Trophoblast cell (in vitro differentiated cells and primary cell): ENCODE measurements at regions not wholly inside any gene's neighbourhood (a gene's known extent, or its start where the extent isn't known, plus 50 kb on each side); places are given as distances from the start of the nearest gene placed in this dataset.
A peak's percentile ranks its signal among the peaks of the same experiment; 100 is the strongest.

ENCODE experiments used
- DNase-seq, 2 donors: peaks; one replicate each; pipeline ENCODE4 v3.0.0-alpha.2; 2016
- H2AFZ ChIP-seq: 2 replicates; pipeline ENCODE4 v1.6.1; 2013; ENCODE audit warnings: low read length, moderate library complexity, mild to moderate bottlenecking; ENCODE audit not compliant: insufficient read depth, poor library complexity
- H2AK5ac ChIP-seq: 2 replicates; pipeline ENCODE4 v1.6.1; 2013; ENCODE audit warnings: mild to moderate bottlenecking, low read length
- H2BK120ac ChIP-seq: 2 replicates; pipeline ENCODE4 v1.6.1; 2013; ENCODE audit warnings: low read length, mild to moderate bottlenecking, moderate library complexity; ENCODE audit not compliant: insufficient read depth, poor library complexity
- H2BK12ac ChIP-seq: 2 replicates; pipeline ENCODE4 v1.6.1; 2013; ENCODE audit warnings: mild to moderate bottlenecking, low read length, moderate library complexity
- H2BK5ac ChIP-seq: 2 replicates; pipeline ENCODE4 v1.6.1; 2013; ENCODE audit warnings: low read length, low read depth, moderate library complexity, mild to moderate bottlenecking; ENCODE audit not compliant: poor library complexity
- H3K14ac ChIP-seq: 2 replicates; pipeline ENCODE4 v1.6.1; 2013; ENCODE audit warnings: mild to moderate bottlenecking, low read length
- H3K18ac ChIP-seq: 2 replicates; pipeline ENCODE4 v1.6.1; 2013; ENCODE audit warnings: mild to moderate bottlenecking, low read length
- H3K23ac ChIP-seq: 2 replicates; pipeline ENCODE4 v1.6.1; 2013; ENCODE audit warnings: low read length
- H3K27ac ChIP-seq: 2 replicates; pipeline ENCODE4 v1.5.1; 2013; ENCODE audit warnings: low read depth, mild to moderate bottlenecking, inconsistent platforms, low read length, moderate library complexity
- H3K27me3 ChIP-seq: 2 replicates; pipeline ENCODE4 v1.6.1; 2013; ENCODE audit warnings: inconsistent platforms, mild to moderate bottlenecking, low read length, moderate library complexity; ENCODE audit not compliant: insufficient read depth
- H3K36me3 ChIP-seq, 2 experiments: 1 replicate in 1 of 2; 2 replicates in 1 of 2; pipeline ENCODE4 v1.6.1; 2013; ENCODE audit warnings: low read length in 2 of 2, mild to moderate bottlenecking in 2 of 2, moderate library complexity in 1 of 2; ENCODE audit not compliant: insufficient read depth in 2 of 2, control insufficient read depth in 1 of 2
- H3K4ac ChIP-seq: 2 replicates; pipeline ENCODE4 v1.6.1; 2013; ENCODE audit warnings: low read depth, mild to moderate bottlenecking, low read length, moderate library complexity
- H3K4me1 ChIP-seq, 2 experiments: 1 replicate in 1 of 2; 2 replicates in 1 of 2; pipeline ENCODE4 v1.6.1; 2013; ENCODE audit warnings: low read length in 2 of 2, mild to moderate bottlenecking in 2 of 2, moderate library complexity in 1 of 2; ENCODE audit not compliant: insufficient read depth in 2 of 2, control insufficient read depth in 1 of 2
- H3K4me2 ChIP-seq: 2 replicates; pipeline ENCODE4 v1.6.1; 2013; ENCODE audit warnings: inconsistent platforms, mild to moderate bottlenecking, low read length, moderate library complexity
- H3K4me3 ChIP-seq: 2 replicates; pipeline ENCODE4 v1.5.1; 2013; ENCODE audit warnings: mild to moderate bottlenecking, low read depth, low read length, inconsistent platforms
- H3K79me1 ChIP-seq: one replicate; pipeline ENCODE4 v1.6.1; 2013; ENCODE audit warnings: low read length
- H3K79me2 ChIP-seq: 2 replicates; pipeline ENCODE4 v1.6.1; 2013; ENCODE audit warnings: low read length, mild to moderate bottlenecking; ENCODE audit not compliant: control insufficient read depth, insufficient read depth, poor library complexity
- H3K9ac ChIP-seq: 2 replicates; pipeline ENCODE4 v1.6.1; 2013; ENCODE audit warnings: mild to moderate bottlenecking, low read length
- H3K9me3 ChIP-seq: 2 replicates; pipeline ENCODE4 v1.6.1; 2013; ENCODE audit warnings: low read depth, mild to moderate bottlenecking, control low read depth, inconsistent platforms, low read length; ENCODE audit not compliant: insufficient read depth
- H4K12ac ChIP-seq: 2 replicates; pipeline ENCODE4 v1.6.1; 2013; ENCODE audit warnings: low read depth, mild to moderate bottlenecking, low read length, moderate library complexity
- H4K8ac ChIP-seq: 2 replicates; pipeline ENCODE4 v1.6.1; 2013; ENCODE audit warnings: low read depth, mild to moderate bottlenecking, low read length, moderate library complexity
- H4K91ac ChIP-seq: one replicate; pipeline ENCODE4 v1.6.1; 2013; ENCODE audit warnings: low read depth, mild to moderate bottlenecking, low read length, moderate library complexity
- WGBS: extraction: QIAGEN DNeasy Blood & Tissue Kit; methylation state at CpG from one replicate; pipeline ENCODE4 v1.1.7; 2013; ENCODE audit warnings: missing lambda C conversion rate; ENCODE audit not compliant: insufficient read length, insufficient coverage; ENCODE audit errors: extremely low coverage; 5-methylcytosine and 5-hydroxymethylcytosine counted together

DNA sequence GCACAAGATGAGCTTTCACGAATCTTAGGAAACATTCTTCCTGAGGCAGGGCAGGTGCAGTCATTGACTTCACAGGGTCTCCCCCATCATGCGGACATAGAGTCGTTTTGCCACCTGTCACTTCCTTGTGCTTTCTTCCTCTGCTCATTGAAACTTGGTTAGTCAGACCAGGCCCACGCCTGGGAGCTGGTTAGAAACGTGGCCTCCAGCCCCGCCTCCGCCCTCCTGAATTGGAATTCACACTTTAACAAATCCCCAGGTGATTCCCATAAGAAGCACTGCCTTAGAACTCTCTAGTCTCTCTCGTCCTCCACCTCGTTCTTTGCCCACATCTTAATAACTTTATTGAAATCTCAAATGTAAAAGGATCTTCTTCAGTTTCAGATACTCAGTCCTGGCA, 265.5 kb upstream of the FZD8 start:
- peaks cover 4% of the 10 kb centered on the region for H3K79me1 ChIP-seq
- H3K4me2 ChIP-seq: no peak overlapping the region
- no peak overlapping the region for H3K9ac ChIP-seq
- H4K8ac ChIP-seq: no peak overlapping the region
- no peaks in the 10 kb centered on the region for H3K79me2 ChIP-seq
- DNase-seq: peak in 1 of 2 donors; percentile 13
- H3K4me1 ChIP-seq: peaks cover 9 to 12% of the 10 kb centered on the region in 2 experiments
- H3K4ac ChIP-seq: no peak overlapping the region
- no peak overlapping the region for H2BK120ac ChIP-seq
- H4K91ac ChIP-seq: peak overlapping the region; percentile 38
- H3K14ac ChIP-seq: no peak overlapping the region
- H3K23ac ChIP-seq: no peak overlapping the region
- H2AFZ ChIP-seq: no peak overlapping the region
- H3K27me3 ChIP-seq: no peaks in the 10 kb centered on the region
- H2AK5ac ChIP-seq: no peak overlapping the region
- no peaks in the 10 kb centered on the region for H3K36me3 ChIP-seq
- no peak overlapping the region for H2BK12ac ChIP-seq
- WGBS: no CpG with 5 or more reads among the region's 9 CpGs
- no peak overlapping the region for H3K27ac ChIP-seq
- no peaks in the 10 kb centered on the region for H3K9me3 ChIP-seq
- H3K18ac ChIP-seq: no peak overlapping the region
- H3K4me3 ChIP-seq: no peak overlapping the region
- no peak overlapping the region for H2BK5ac ChIP-seq
- H4K12ac ChIP-seq: no peak overlapping the region

- no peaks in the 10 kb centered on the region for H3K27me3 ChIP-seq
- H3K9ac ChIP-seq: no peak overlapping the region
- no peak overlapping the region for H2BK120ac ChIP-seq
- no peak overlapping the region for H3K23ac ChIP-seq
- H2AK5ac ChIP-seq: no peak overlapping the region
- no peak for DNase-seq
- H3K18ac ChIP-seq: no peak overlapping the region
- no peak overlapping the region for H4K12ac ChIP-seq
- H4K8ac ChIP-seq: no peak overlapping the region
- no peaks in the 10 kb centered on the region for H3K79me2 ChIP-seq
- H3K4me3 ChIP-seq: no peak overlapping the region
- WGBS: no CpG with 5 or more reads among the region's 3 CpGs
- no peak overlapping the region for H3K27ac ChIP-seq
- peaks cover 4% of the 10 kb centered on the region for H3K79me1 ChIP-seq
- H2BK5ac ChIP-seq: no peak overlapping the region
- no peaks in the 10 kb centered on the region for H3K9me3 ChIP-seq
- no peak overlapping the region for H2BK12ac ChIP-seq
- H2AFZ ChIP-seq: no peak overlapping the region
- no peak overlapping the region for H3K14ac ChIP-seq
- H3K4me2 ChIP-seq: no peak overlapping the region
- H3K4ac ChIP-seq: no peak overlapping the region
- H3K36me3 ChIP-seq: no peaks in the 10 kb centered on the region
- H4K91ac ChIP-seq: no peak overlapping the region
- peaks cover 9 to 12% of the 10 kb centered on the region in 2 experiments for H3K4me1 ChIP-seq
Observed at GRCh38 chr10:35906155-35906554, 264.1 kb upstream of the FZD8 start.

- Histone ChIP-seq H3K36me3 (no peaks in the 10 kb centered on the region), H3K27ac (no peak overlapping the region), H3K4me2 (no peak overlapping the region), H2BK5ac (no peak overlapping the region), H3K4ac (no peak overlapping the region), H4K8ac (no peak overlapping the region), H3K4me1 (peaks cover 7 to 12% of the 10 kb centered on the region in 2 experiments), H2BK120ac (no peak overlapping the region), H3K23ac (no peak overlapping the region), H2AFZ (no peak overlapping the region), H3K9ac (no peak overlapping the region), H2AK5ac (no peak overlapping the region), H3K27me3 (no peaks in the 10 kb centered on the region), H3K18ac (no peak overlapping the region), H3K79me2 (no peaks in the 10 kb centered on the region), H2BK12ac (no peak overlapping the region), H4K91ac (no peak overlapping the region), H3K4me3 (no peak overlapping the region), H3K14ac (no peak overlapping the region), H3K9me3 (no peaks in the 10 kb centered on the region), H3K79me1 (peaks cover 3% of the 10 kb centered on the region), H4K12ac (no peak overlapping the region)
- WGBS: no CpG with 5 or more reads among the region's 7 CpGs
- no peak for DNase-seq
Observed at GRCh38 chr10:35903021-35903420, 260.9 kb upstream of the FZD8 start.

DNA sequence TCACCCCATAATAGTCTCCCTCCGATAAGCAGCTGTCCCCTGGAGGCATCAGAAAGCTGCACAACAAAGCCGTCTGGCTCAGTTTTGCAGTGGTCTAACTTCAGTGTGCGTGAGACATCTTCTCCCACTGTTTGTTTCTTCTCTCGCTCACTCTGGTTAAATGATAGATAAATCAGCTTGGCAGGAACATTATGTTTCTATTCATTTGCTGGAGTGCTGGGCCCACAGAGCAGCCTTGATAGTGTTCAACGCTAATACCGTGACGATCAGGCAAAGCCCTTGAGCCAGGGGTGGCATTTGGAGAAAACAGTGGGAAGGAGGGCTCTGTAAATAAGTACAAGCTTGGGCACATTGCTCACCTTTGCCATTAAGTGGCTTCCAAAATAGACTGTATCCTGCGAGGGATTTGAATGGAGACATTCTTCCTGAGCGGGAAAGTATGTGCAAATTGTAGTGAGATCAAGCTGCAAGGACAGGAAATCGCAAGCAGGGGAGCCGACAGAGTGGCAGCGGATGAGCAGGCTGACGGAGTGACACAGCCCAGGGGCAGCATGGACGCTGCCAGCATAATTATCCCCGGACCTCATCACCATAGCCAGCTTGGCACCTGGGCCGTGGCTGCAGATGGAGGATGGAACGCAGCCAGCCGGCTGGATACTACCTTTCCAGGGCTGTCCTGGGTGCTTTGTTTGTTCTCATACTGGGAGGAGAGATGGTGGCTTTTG, 256.8 kb upstream of the FZD8 start:
- Histone ChIP-seq H3K27me3 (no peaks in the 10 kb centered on the region), H3K79me1 (peaks cover 3% of the 10 kb centered on the region), H3K18ac (no peak overlapping the region), H3K79me2 (no peaks in the 10 kb centered on the region), H3K4ac (no peak overlapping the region), H3K4me1 (peaks cover 0 to 4% of the 10 kb centered on the region in 2 experiments), H3K4me3 (no peak overlapping the region), H4K12ac (no peak overlapping the region), H3K23ac (no peak overlapping the region), H3K9ac (no peak overlapping the region), H3K36me3 (no peaks in the 10 kb centered on the region), H3K4me2 (no peak overlapping the region), H2BK5ac (no peak overlapping the region), H2BK120ac (no peak overlapping the region), H4K91ac (no peak overlapping the region), H2AFZ (no peak overlapping the region), H4K8ac (no peak overlapping the region), H2AK5ac (no peak overlapping the region), H3K9me3 (no peaks in the 10 kb centered on the region), H2BK12ac (no peak overlapping the region), H3K27ac (no peak overlapping the region), H3K14ac (no peak overlapping the region)
- WGBS: no CpG with 5 or more reads among the region's 18 CpGs
- DNase-seq: no peak
